GM23248 (cell line): ENCODE measurements at regions not wholly inside any gene's neighbourhood (a gene's known extent, or its start where the extent isn't known, plus 50 kb on each side); places are given as distances from the start of the nearest gene placed in this dataset.

Experiments
- DNase-seq: peaks from one replicate; pipeline ENCODE4 v3.0.0-alpha.2; 2015
- H2AFZ ChIP-seq: fragments of 200-600 bp; sonication (generic); 2 replicates; pipeline ENCODE4 v1.6.1; 2016; ENCODE audit warnings: antibody characterized with exemption
- H3F3A ChIP-seq: fragments of 200-600 bp; sonication (generic); 2 replicates; pipeline ENCODE4 v1.6.1; 2016; ENCODE audit warnings: mild to moderate bottlenecking, antibody characterized with exemption, mixed run types; ENCODE audit not compliant: insufficient read depth
- H3K27ac ChIP-seq: fragments of 200-600 bp; sonication (generic); 2 replicates; pipeline ENCODE4 v1.5.1; 2016; ENCODE audit warnings: mild to moderate bottlenecking
- H3K27me3 ChIP-seq: fragments of 200-600 bp; sonication (generic); replicated peaks from 2 replicates; pipeline ENCODE4 v1.6.1; 2016; ENCODE audit warnings: mild to moderate bottlenecking; ENCODE audit not compliant: insufficient read depth
- H3K36me3 ChIP-seq: fragments of 200-600 bp; sonication (generic); 2 replicates; pipeline ENCODE4 v1.6.1; 2016; ENCODE audit warnings: low read depth, mild to moderate bottlenecking
- H3K4me1 ChIP-seq: fragments of 200-600 bp; sonication (generic); 2 replicates; pipeline ENCODE4 v1.6.1; 2016; ENCODE audit warnings: mild to moderate bottlenecking; ENCODE audit not compliant: insufficient read depth
- H3K4me2 ChIP-seq: fragments of 200-600 bp; sonication (generic); one replicate; pipeline ENCODE4 v1.6.1; 2016; ENCODE audit warnings: mild to moderate bottlenecking; ENCODE audit not compliant: unreplicated experiment
- H3K4me3 ChIP-seq: fragments of 200-600 bp; sonication (generic); 2 replicates; pipeline ENCODE4 v1.5.1; 2016; ENCODE audit warnings: mild to moderate bottlenecking
- H3K79me2 ChIP-seq: fragments of 200-600 bp; sonication (generic); 2 replicates; pipeline ENCODE4 v1.6.1; 2016; ENCODE audit warnings: mild to moderate bottlenecking; ENCODE audit not compliant: insufficient read depth
- H3K9ac ChIP-seq: fragments of 200-600 bp; sonication (generic); 2 replicates; pipeline ENCODE4 v1.6.1; 2016; ENCODE audit warnings: mild to moderate bottlenecking
- H3K9me2 ChIP-seq: fragments of 200-600 bp; sonication (generic); 2 replicates; pipeline ENCODE4 v1.6.1; 2016; ENCODE audit warnings: mixed run types, mild to moderate bottlenecking, moderate library complexity; ENCODE audit not compliant: insufficient read depth
- H3K9me3 ChIP-seq: fragments of 200-600 bp; sonication (generic); one replicate; pipeline ENCODE4 v1.6.1; 2017; ENCODE audit warnings: low read depth
- H4K20me1 ChIP-seq: fragments of 200-600 bp; sonication (generic); 2 replicates; pipeline ENCODE4 v1.6.0; 2016; ENCODE audit not compliant: insufficient read depth
- EZH2 ChIP-seq: fragments of 200-600 bp; sonication (generic); IDR thresholded peaks from 2 replicates; pipeline ENCODE4 v1.6.1; 2018; ENCODE audit warnings: antibody characterized with exemption, mild to moderate bottlenecking; ENCODE audit not compliant: insufficient read depth, poor library complexity, severe bottlenecking
- EZH2phosphoT487 ChIP-seq: fragments of 200-600 bp; sonication (generic); IDR thresholded peaks from 2 replicates; pipeline ENCODE4 v1.6.1; 2018; ENCODE audit warnings: antibody characterized with exemption, moderate library complexity, mild to moderate bottlenecking, low read depth; ENCODE audit not compliant: insufficient read depth
- WGBS, 2 experiments: methylation state at CpG; one replicate each; pipeline ENCODE4 v1.1.6; 2015 to 2017; ENCODE audit warnings: low lambda C conversion rate in 2 of 2, low coverage in 1 of 2; ENCODE audit errors: missing lambda C conversion rate in 2 of 2; 5-methylcytosine and 5-hydroxymethylcytosine counted together
- in situ Hi-C: fragments of 300-500 bp; cut with MboI; formaldehyde crosslinking; loops from 2 replicates; pipeline ENCODE4 v1.15.0; 2020

GRCh38 chr2:126771094-126771493 is 115.1 kb downstream of the GYPC start:
- no peaks in the 10 kb centered on the region for H3K4me1 ChIP-seq
- H3K27me3 ChIP-seq, result peaks cover 7% of the 10 kb centered on the region; the same call in 1 of the 2 replicates
- TF ChIP-seq EZH2phosphoT487 (no peak), EZH2 (no peak)
- H3F3A ChIP-seq, result no peaks in the 10 kb centered on the region
- WGBS, 2 experiments, result 76 to 79% methylated on average over 6 of the region's 6 CpGs
- H3K9ac ChIP-seq, result no peak overlapping the region
- H2AFZ ChIP-seq, result no peak overlapping the region
- H4K20me1 ChIP-seq, result no peaks in the 10 kb centered on the region
- no peaks in the 10 kb centered on the region for H3K9me3 ChIP-seq
- H3K4me3 ChIP-seq, result no peak overlapping the region
- H3K79me2 ChIP-seq, result no peaks in the 10 kb centered on the region
- DNase-seq, result no peak
- in situ Hi-C loops, result no loop called here
- H3K36me3 ChIP-seq, result no peaks in the 10 kb centered on the region
- no peak overlapping the region for H3K27ac ChIP-seq
- no peak overlapping the region for H3K4me2 ChIP-seq
- H3K9me2 ChIP-seq, result no peaks in the 10 kb centered on the region

- H3K9me2 ChIP-seq, result no peaks in the 10 kb centered on the region
- H3F3A ChIP-seq, result no peaks in the 10 kb centered on the region
- no peaks in the 10 kb centered on the region for H3K4me1 ChIP-seq
- H3K27ac ChIP-seq, result no peak overlapping the region
- H2AFZ ChIP-seq, result no peak overlapping the region
- H3K4me3 ChIP-seq, result no peak overlapping the region
- TF ChIP-seq EZH2 (no peak), EZH2phosphoT487 (no peak)
- no peaks in the 10 kb centered on the region for H3K79me2 ChIP-seq
- H3K9ac ChIP-seq, result no peak overlapping the region
- WGBS, 2 experiments, result 55 to 61% methylated on average over 33 of the region's 33 CpGs
- no peak overlapping the region for H3K4me2 ChIP-seq
- no peak for DNase-seq
- H3K36me3 ChIP-seq, result no peaks in the 10 kb centered on the region
- no peaks in the 10 kb centered on the region for H4K20me1 ChIP-seq
- peaks cover 10% of the 10 kb centered on the region; the same call in 1 of the 2 replicates for H3K27me3 ChIP-seq
- in situ Hi-C loops, result no loop called here
- H3K9me3 ChIP-seq, result no peaks in the 10 kb centered on the region
These were observed 115.7 kb downstream of the GYPC start for GRCh38 chr2:126771501-126772195.

DNA sequence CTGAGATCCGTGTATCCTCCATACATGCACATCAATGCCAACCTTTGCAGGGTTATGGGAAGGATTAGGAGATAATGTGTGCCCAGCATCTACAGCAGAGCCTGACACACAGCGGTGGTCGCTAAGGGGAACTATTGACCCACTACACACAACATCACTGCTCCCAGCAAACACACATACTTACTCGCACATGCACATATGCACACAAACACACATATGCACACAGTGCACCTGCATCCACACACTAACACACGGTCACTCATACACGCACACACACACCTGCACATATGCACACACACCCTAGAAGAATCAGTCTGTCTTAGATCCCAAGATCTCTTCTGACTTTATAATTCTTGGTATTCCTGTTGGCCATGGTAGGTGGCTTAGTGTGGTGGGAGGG is 118.3 kb downstream of the GYPC start:
- Histone ChIP-seq H3K27ac (no peak overlapping the region), H3F3A (no peaks in the 10 kb centered on the region), H3K4me3 (no peak overlapping the region), H2AFZ (no peak overlapping the region), H3K9me3 (no peaks in the 10 kb centered on the region), H4K20me1 (no peaks in the 10 kb centered on the region), H3K9ac (no peak overlapping the region), H3K27me3 (peaks cover 10% of the 10 kb centered on the region; the same call in 1 of the 2 replicates), H3K4me2 (no peak overlapping the region), H3K9me2 (no peaks in the 10 kb centered on the region), H3K36me3 (no peaks in the 10 kb centered on the region), H3K4me1 (peaks cover 5% of the 10 kb centered on the region; the same call in 1 of the 2 replicates), H3K79me2 (no peaks in the 10 kb centered on the region)
- TF ChIP-seq EZH2phosphoT487, result no peak
- in situ Hi-C loops, result no loop called here
- no peak for DNase-seq
- WGBS, 2 experiments, result 59 to 61% methylated on average over 6 of the region's 6 CpGs

DNA sequence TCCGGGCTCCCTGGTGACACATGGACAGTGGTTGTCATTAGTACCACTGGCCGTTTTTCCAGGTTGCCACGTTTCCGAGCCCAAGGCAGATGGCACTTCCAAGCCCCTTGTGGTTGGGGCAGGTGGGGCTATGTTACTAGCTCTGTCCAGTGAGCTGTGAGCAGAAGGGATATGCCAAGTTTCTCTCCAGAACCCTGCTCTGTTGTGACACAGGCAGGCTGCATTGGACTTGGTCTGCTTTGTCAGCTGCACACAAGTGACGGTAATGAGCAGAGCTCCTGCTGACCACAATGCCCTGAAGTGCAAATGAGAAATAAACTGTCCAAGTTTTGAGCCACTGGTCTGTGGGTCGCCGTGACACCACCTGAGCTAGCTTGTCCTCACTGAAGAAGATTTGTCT is 118.8 kb downstream of the GYPC start:
- Histone ChIP-seq H3K9ac (no peak overlapping the region), H2AFZ (no peak overlapping the region), H3K4me2 (no peak overlapping the region), H4K20me1 (no peaks in the 10 kb centered on the region), H3K9me2 (no peaks in the 10 kb centered on the region), H3K9me3 (no peaks in the 10 kb centered on the region), H3K27me3 (peaks cover 10% of the 10 kb centered on the region; the same call in 1 of the 2 replicates), H3K4me3 (no peak overlapping the region), H3K27ac (no peak overlapping the region), H3K36me3 (no peaks in the 10 kb centered on the region), H3F3A (no peaks in the 10 kb centered on the region), H3K4me1 (peaks cover 5% of the 10 kb centered on the region; the same call in 1 of the 2 replicates), H3K79me2 (no peaks in the 10 kb centered on the region)
- no peak for TF ChIP-seq EZH2
- TF ChIP-seq EZH2phosphoT487, result no peak
- 46 to 53% methylated on average over 7 of the region's 7 CpGs for WGBS, 2 experiments
- in situ Hi-C loops, result no loop called here
- DNase-seq, result no peak
